Immature natural killer cell (primary cell): ENCODE measurements at regions not wholly inside any gene's neighbourhood (a gene's known extent, or its start where the extent isn't known, plus 50 kb on each side); places are given as distances from the start of the nearest gene placed in this dataset.
"Not testable (repeated sequence)": the region's sequence is repeated elsewhere in the genome, so short reads cannot be mapped to it uniquely, and the experiment has no call there.

Experiments
- DNase-seq, 3 donors: peaks; one replicate each; pipeline ENCODE4 v3.0.0; 2022; ENCODE audit warnings: mixed read lengths in 1 of 3
- H3K27ac Mint-ChIP-seq, 6 donors: one replicate each; pipeline ENCODE4 v1.8.0; 2020; ENCODE audit warnings: mixed read lengths in 6 of 6, mild to moderate bottlenecking in 5 of 6, inconsistent platforms in 4 of 6, moderate library complexity in 3 of 6
- H3K27me3 Mint-ChIP-seq, 3 donors: one replicate each; pipeline ENCODE4 v1.8.0; 2020 to 2021; ENCODE audit warnings: low read depth in 3 of 3, mild to moderate bottlenecking in 3 of 3, mixed read lengths in 3 of 3, moderate library complexity in 3 of 3, inconsistent platforms in 1 of 3
- H3K36me3 Mint-ChIP-seq, 3 donors: one replicate each; pipeline ENCODE4 v1.8.0; 2020; ENCODE audit warnings: mixed read lengths in 3 of 3, inconsistent platforms in 2 of 3, mild to moderate bottlenecking in 2 of 3
- H3K4me1 Mint-ChIP-seq, 2 donors: one replicate each; pipeline ENCODE4 v1.8.0; 2020; ENCODE audit warnings: inconsistent platforms in 2 of 2, mild to moderate bottlenecking in 2 of 2, mixed read lengths in 2 of 2, moderate library complexity in 1 of 2
- H3K4me3 Mint-ChIP-seq, 5 donors: one replicate each; pipeline ENCODE4 v1.8.0; 2020; ENCODE audit warnings: mild to moderate bottlenecking in 5 of 5, mixed read lengths in 5 of 5, inconsistent platforms in 3 of 5, moderate library complexity in 3 of 5
- H3K9me3 Mint-ChIP-seq, 6 donors: one replicate each; pipeline ENCODE4 v1.8.0; 2020; ENCODE audit warnings: mild to moderate bottlenecking in 6 of 6, mixed read lengths in 6 of 6, inconsistent platforms in 4 of 6, moderate library complexity in 3 of 6

- H3K36me3 Mint-ChIP-seq = no peaks in the 10 kb centered on the region
Observed at GRCh38 chr12:11545484-11546330, 103.8 kb upstream of the ETV6 start.

GRCh38 chr12:11546582-11547270 is 102.7 kb upstream of the ETV6 start:
- DNase-seq = not testable (repeated sequence)

More at GRCh38 chr12:11545484-11546330, 103.8 kb upstream of the ETV6 start:
- peaks cover 26 to 28% of the 10 kb centered on the region in 2 donors for H3K4me1 Mint-ChIP-seq
- peak overlapping the region; percentile 79 to 93 (median 86) for H3K27ac Mint-ChIP-seq
- DNase-seq = peak; percentile 32 to 56 (median 43)
- peak overlapping the region; percentile 34 to 75 (median 65) for H3K4me3 Mint-ChIP-seq
- peaks cover 0 to 2% (median 2%) of the 10 kb centered on the region in 3 donors for H3K27me3 Mint-ChIP-seq
- no peaks in the 10 kb centered on the region for H3K9me3 Mint-ChIP-seq

DNA sequence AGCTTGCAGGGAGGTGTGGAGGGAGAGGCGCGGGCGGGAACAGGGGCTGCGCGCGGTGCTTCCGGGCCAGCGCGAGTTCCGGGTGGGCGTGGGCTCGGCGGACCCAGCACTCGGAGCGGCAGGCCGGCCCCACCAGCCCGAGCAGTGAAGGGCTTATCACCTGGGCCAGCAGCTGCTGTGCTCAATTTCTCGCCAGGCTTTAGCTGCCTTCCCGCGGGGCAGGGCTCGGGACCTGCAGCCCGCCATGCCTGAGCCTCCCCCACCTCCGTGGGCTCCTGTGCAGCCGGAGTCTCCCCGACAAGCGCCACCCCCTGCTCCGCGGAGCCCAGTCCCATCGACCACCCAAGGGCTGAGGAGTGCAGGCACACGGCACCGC is 102.2 kb upstream of the ETV6 start:
- DNase-seq, H3K4me3 Mint-ChIP-seq, H3K27ac Mint-ChIP-seq, H3K9me3 Mint-ChIP-seq, H3K27me3 Mint-ChIP-seq, H3K36me3 Mint-ChIP-seq: not testable (repeated sequence)
- H3K4me1 Mint-ChIP-seq = peaks cover 26 to 28% of the 10 kb centered on the region in 2 donors

More at GRCh38 chr12:11546582-11547270, 102.7 kb upstream of the ETV6 start:
- H3K27me3 Mint-ChIP-seq, H3K9me3 Mint-ChIP-seq, H3K36me3 Mint-ChIP-seq: not testable (repeated sequence)
- peak overlapping the region in 2 of 5 donors; percentile 65 to 75 for H3K4me3 Mint-ChIP-seq
- H3K27ac Mint-ChIP-seq = peak overlapping the region in 2 of 6 donors; percentile 20 to 88
- peaks cover 26 to 28% of the 10 kb centered on the region in 2 donors for H3K4me1 Mint-ChIP-seq

GRCh38 chr12:11549119-11549518 is 100.4 kb upstream of the ETV6 start:
- H3K4me3 Mint-ChIP-seq = no peak overlapping the region
- peaks cover 0 to 4% (median 0%) of the 10 kb centered on the region in 3 donors for H3K36me3 Mint-ChIP-seq
- no peak for DNase-seq
- no peaks in the 10 kb centered on the region for H3K9me3 Mint-ChIP-seq
- peaks cover 31% of the 10 kb centered on the region in 2 donors for H3K4me1 Mint-ChIP-seq
- peaks cover 0 to 6% (median 2%) of the 10 kb centered on the region in 3 donors for H3K27me3 Mint-ChIP-seq
- no peak overlapping the region for H3K27ac Mint-ChIP-seq

- H3K27ac Mint-ChIP-seq = no peak overlapping the region
- H3K9me3 Mint-ChIP-seq = no peaks in the 10 kb centered on the region
- H3K4me1 Mint-ChIP-seq = peaks cover 4 to 7% of the 10 kb centered on the region in 2 donors
- peaks cover 0 to 10% (median 3%) of the 10 kb centered on the region in 3 donors for H3K27me3 Mint-ChIP-seq
- peaks cover 0 to 4% (median 0%) of the 10 kb centered on the region in 3 donors for H3K36me3 Mint-ChIP-seq
- DNase-seq = peak; percentile 13 to 28 (median 18)
- H3K4me3 Mint-ChIP-seq = no peak overlapping the region
Observed at GRCh38 chr12:11553871-11554533, 95.5 kb upstream of the ETV6 start.

- Mint-ChIP-seq H3K36me3 (peaks cover 0 to 4% (median 0%) of the 10 kb centered on the region in 3 donors), H3K27ac (no peak overlapping the region), H3K4me1 (peaks cover 4 to 7% of the 10 kb centered on the region in 2 donors), H3K9me3 (no peaks in the 10 kb centered on the region), H3K27me3 (peaks cover 0 to 10% (median 3%) of the 10 kb centered on the region in 3 donors), H3K4me3 (no peak overlapping the region)
- DNase-seq = no peak
Observed at GRCh38 chr12:11555195-11555594, 94.3 kb upstream of the ETV6 start.

GRCh38 chr12:11555743-11556625 is 93.5 kb upstream of the ETV6 start:
- no peak for DNase-seq
- H3K4me3 Mint-ChIP-seq = no peak overlapping the region
- peaks cover 0 to 8% (median 3%) of the 10 kb centered on the region in 3 donors for H3K27me3 Mint-ChIP-seq
- H3K27ac Mint-ChIP-seq = peak overlapping the region in 1 of 6 donors; percentile 30
- peaks cover 4 to 7% of the 10 kb centered on the region in 2 donors for H3K4me1 Mint-ChIP-seq
- H3K9me3 Mint-ChIP-seq = no peaks in the 10 kb centered on the region
- H3K36me3 Mint-ChIP-seq = peaks cover 0 to 4% (median 0%) of the 10 kb centered on the region in 3 donors

DNA sequence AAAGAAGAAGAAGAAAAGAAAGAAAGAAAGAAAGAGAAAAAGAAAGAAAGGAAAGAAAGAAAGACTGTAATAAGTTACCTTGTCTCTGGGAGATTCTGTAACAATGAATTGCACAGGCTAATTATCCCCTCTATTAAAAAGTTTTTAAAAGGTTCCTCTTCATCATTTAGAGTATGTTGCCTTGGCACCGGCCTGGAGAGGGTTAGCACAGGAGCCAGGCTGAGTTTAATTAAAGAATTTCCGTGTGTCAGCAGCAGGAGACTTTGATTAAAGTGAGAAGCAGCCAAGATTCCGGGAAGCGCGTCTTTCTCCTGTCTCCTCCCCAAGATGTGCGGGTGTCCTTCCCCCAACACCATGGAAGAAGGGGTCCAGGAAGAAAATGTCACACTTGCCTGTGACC is 92.8 kb upstream of the ETV6 start:
- H3K9me3 Mint-ChIP-seq = no peaks in the 10 kb centered on the region
- H3K36me3 Mint-ChIP-seq = peaks cover 0 to 4% (median 0%) of the 10 kb centered on the region in 3 donors
- H3K4me3 Mint-ChIP-seq = no peak overlapping the region
- H3K27me3 Mint-ChIP-seq = peaks cover 0 to 8% (median 3%) of the 10 kb centered on the region in 3 donors
- no peak for DNase-seq
- peaks cover 4 to 7% of the 10 kb centered on the region in 2 donors for H3K4me1 Mint-ChIP-seq
- no peak overlapping the region for H3K27ac Mint-ChIP-seq

DNA sequence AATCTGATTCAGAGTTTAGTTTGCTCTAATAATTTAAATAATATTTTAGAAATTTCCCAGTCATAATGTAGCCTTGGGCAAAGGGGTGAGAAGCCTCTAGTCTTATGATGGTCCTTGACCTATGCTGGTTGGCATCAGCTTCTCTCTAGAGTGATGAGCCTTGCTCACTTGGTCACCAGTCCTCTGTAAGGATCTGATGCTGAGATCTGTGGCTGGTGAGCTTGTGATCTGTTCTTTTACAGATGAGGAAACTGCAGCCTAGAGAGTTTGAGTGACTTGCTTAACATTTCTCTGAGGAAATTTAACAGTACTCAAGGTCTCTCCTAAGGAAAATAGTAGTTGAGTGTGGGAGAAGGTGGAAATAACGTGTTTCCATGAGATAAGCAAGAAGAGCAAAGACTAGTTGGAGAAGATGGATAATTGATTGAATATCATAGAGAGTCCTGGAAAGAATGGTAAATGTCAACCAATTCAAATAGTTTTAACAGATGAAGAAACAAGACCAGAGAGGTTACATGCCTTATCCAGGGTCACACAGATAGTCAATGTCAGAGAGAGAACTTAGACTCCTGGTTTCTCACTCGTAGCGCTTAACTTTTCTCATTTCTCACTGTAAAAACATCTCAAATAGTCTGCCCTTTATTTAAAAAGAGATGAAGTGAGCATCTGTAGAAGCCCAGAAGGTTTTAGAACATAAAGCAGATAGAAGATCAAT is 89.7 kb upstream of the ETV6 start:
- no peak overlapping the region for H3K27ac Mint-ChIP-seq
- H3K4me3 Mint-ChIP-seq = no peak overlapping the region
- no peak for DNase-seq
- H3K36me3 Mint-ChIP-seq = no peaks in the 10 kb centered on the region
- H3K27me3 Mint-ChIP-seq = peaks cover 0 to 1% (median under 1%) of the 10 kb centered on the region in 3 donors
- no peaks in the 10 kb centered on the region for H3K9me3 Mint-ChIP-seq
- no peaks in the 10 kb centered on the region for H3K4me1 Mint-ChIP-seq

DNA sequence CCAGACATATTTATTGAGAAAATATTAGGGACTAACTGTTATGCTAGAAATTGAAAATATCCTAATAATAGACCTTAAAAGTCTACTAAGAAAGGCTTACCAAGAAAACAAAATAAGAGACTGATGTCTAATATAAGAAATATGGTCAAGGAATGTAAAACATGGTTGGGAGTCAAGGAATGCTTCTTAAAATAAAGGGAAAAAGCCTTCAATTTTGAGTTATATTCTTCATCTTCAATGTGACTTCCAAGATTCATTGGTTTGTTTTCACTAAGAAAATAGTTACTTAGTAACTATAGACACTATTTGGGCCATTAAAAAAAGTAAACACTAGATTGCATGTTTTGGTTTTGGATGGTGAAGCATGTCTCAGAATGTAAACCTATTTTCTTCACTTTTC is 88.1 kb upstream of the ETV6 start:
- DNase-seq = no peak
- Mint-ChIP-seq H3K27me3 (peaks cover 0 to 1% (median 0%) of the 10 kb centered on the region in 3 donors), H3K4me1 (no peaks in the 10 kb centered on the region), H3K27ac (no peak overlapping the region), H3K9me3 (no peaks in the 10 kb centered on the region), H3K36me3 (no peaks in the 10 kb centered on the region), H3K4me3 (no peak overlapping the region)

DNA sequence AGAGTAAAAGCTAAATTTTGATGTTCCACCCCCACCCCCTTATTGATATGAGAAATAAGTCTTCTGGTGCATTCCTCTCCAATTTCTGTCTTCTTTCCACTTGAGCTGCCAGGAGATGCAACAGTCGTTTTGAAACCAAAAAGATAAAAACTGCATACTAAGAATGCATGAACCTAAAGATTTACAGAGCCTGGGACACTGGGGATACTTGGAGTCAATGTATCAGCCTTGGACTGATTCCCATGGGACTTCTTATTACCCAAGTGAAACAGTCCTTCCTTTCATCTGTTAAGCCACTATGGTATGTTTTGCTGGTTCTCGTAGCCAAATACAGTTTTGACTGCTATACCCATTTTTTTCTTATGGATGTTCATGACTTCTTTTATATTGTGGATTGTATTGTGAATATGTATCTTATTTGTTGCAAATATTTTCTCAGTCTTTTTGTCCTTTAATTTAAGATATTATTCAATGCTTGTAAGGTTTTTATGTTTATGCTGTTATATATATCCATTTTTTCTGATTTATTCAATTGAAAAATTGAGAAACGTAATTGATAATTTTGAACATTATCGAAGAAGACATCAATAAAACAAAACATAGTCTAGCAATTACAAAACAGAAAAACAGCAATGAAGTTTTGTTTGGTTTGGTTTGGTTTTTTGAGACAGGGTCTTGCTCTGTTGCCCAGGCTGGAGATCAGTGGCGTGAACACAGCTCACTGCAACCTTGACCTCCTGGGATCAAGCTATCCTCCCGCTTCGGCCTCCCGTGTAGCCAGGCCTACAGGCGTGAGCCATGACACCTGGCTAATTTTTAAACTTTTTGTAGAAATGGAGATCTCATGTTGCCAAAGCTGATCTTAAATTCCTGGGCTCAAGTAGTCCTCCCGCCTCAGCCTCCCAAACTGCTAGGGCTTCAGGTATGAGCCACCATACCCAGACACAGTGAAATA is 85.4 kb upstream of the ETV6 start:
- Mint-ChIP-seq H3K27me3 (no peaks in the 10 kb centered on the region), H3K27ac (no peak overlapping the region), H3K36me3 (no peaks in the 10 kb centered on the region), H3K4me3 (no peak overlapping the region), H3K4me1 (no peaks in the 10 kb centered on the region), H3K9me3 (no peaks in the 10 kb centered on the region)
- no peak for DNase-seq
